ENCODE measurements at regions not wholly inside any gene's neighbourhood (a gene's known extent, or its start where the extent isn't known, plus 50 kb on each side); places are given as distances from the start of the nearest gene placed in this dataset.
A peak's percentile ranks its signal among the peaks of the same experiment; 100 is the strongest.

GRCh38 chr17:77450742-77451244, 310.0 kb downstream of the SEC14L1 start:
- DNase-seq, result no peak

GRCh38 chr17:77451245-77451893, 310.6 kb downstream of the SEC14L1 start:
- DNase-seq, result no peak

- DNase-seq, result no peak
Observed at GRCh38 chr17:77451894-77452852, 311.4 kb downstream of the SEC14L1 start.

- no peak for DNase-seq
Observed at GRCh38 chr17:77453613-77454241, 313.0 kb downstream of the SEC14L1 start.

GRCh38 chr17:77454242-77455095, 313.7 kb downstream of the SEC14L1 start:
- DNase-seq, result no peak

GRCh38 chr17:77455111-77455890, 314.5 kb downstream of the SEC14L1 start:
- no peak for DNase-seq

GRCh38 chr17:77455891-77456260, 315.1 kb downstream of the SEC14L1 start:
- no peak for DNase-seq

- DNase-seq, result no peak
Observed at GRCh38 chr17:77456271-77456950, 315.6 kb downstream of the SEC14L1 start.

- no peak for DNase-seq
Observed at GRCh38 chr17:77456951-77457548, 316.3 kb downstream of the SEC14L1 start.

- no peak for DNase-seq
Observed at GRCh38 chr17:77457572-77458201, 316.9 kb downstream of the SEC14L1 start.

GRCh38 chr17:77458202-77459017, 317.6 kb downstream of the SEC14L1 start:
- no peak for DNase-seq

GRCh38 chr17:77459018-77459755, 318.4 kb downstream of the SEC14L1 start:
- no peak for DNase-seq

GRCh38 chr17:77460514-77461046, 319.8 kb downstream of the SEC14L1 start:
- DNase-seq, result no peak

GRCh38 chr17:77461277-77462057, 320.7 kb downstream of the SEC14L1 start:
- peak; percentile 40 for DNase-seq

- DNase-seq, result no peak
Observed at GRCh38 chr17:77462090-77462489, 321.3 kb downstream of the SEC14L1 start.

GRCh38 chr17:77462553-77463497, 322.1 kb downstream of the SEC14L1 start:
- no peak for DNase-seq

Measured in NCI-H2029 treated with DMSO at 0.1 percent for 48 hours (cell line).